MCF 10A (cell line): ENCODE measurements at regions not wholly inside any gene's neighbourhood (a gene's known extent, or its start where the extent isn't known, plus 50 kb on each side); places are given as distances from the start of the nearest gene placed in this dataset.

Experiments used
- BruUV-seq: library from RNA; stranded (reverse); fragments of 400-500 nt; replicated peaks from 2 replicates; lab custom pipeline; 2021; lab: Mats Ljungman, UMichigan
- CTCF ChIA-PET: fragments of 300-600 bp; sonication (Branson Sonifier 250); formaldehyde crosslinking; extraction: SDS; loops from one replicate; lab custom pipeline; 2021; ENCODE audit warnings: antibody characterized with exemption, inconsistent platforms; lab: Yijun Ruan, JAX
- POLR2A ChIA-PET: fragments of 300-600, 350-650 bp; sonication (Branson Sonifier 250); formaldehyde crosslinking; extraction: SDS; loops from one replicate; lab custom pipeline; 2020; ENCODE audit warnings: antibody characterized with exemption, inconsistent platforms; lab: Yijun Ruan, JAX
- DNase-seq: peaks from one replicate; pipeline ENCODE4 v3.0.0-alpha.2; 2018; ENCODE audit not compliant: unreplicated experiment
- H3K27ac Mint-ChIP-seq: one replicate; pipeline ENCODE4 v1.8.0; 2022; ENCODE audit warnings: mild to moderate bottlenecking, low read depth, mixed read lengths; ENCODE audit not compliant: unreplicated experiment
- H3K27me3 Mint-ChIP-seq: one replicate; pipeline ENCODE4 v1.8.0; 2022; ENCODE audit warnings: mixed read lengths; ENCODE audit not compliant: insufficient read depth, unreplicated experiment
- H3K36me3 Mint-ChIP-seq: one replicate; pipeline ENCODE4 v1.8.0; 2022; ENCODE audit warnings: mild to moderate bottlenecking, moderate library complexity, mixed read lengths; ENCODE audit not compliant: insufficient read depth, unreplicated experiment
- H3K4me1 Mint-ChIP-seq: one replicate; pipeline ENCODE4 v1.8.0; 2022; ENCODE audit warnings: mixed read lengths; ENCODE audit not compliant: insufficient read depth, unreplicated experiment
- H3K4me3 Mint-ChIP-seq: one replicate; pipeline ENCODE4 v1.8.0; 2022; ENCODE audit warnings: mild to moderate bottlenecking, moderate library complexity, mixed read lengths; ENCODE audit not compliant: unreplicated experiment
- H3K9me3 Mint-ChIP-seq: one replicate; pipeline ENCODE4 v1.8.0; 2022; ENCODE audit warnings: mixed read lengths; ENCODE audit not compliant: unreplicated experiment
- CTCF ChIP-seq: fragments of 200-600 bp; IDR thresholded peaks from one replicate; pipeline ENCODE4 v1.8.0; 2022; ENCODE audit warnings: antibody characterized with exemption, mild to moderate bottlenecking; ENCODE audit not compliant: unreplicated experiment
- intact Hi-C: fragments of 100-400 bp; cut with micrococcal nuclease; formaldehyde crosslinking; loops from 2 replicates; pipeline ENCODE4 v1.14.1; 2022

- no TSS peak for BruUV-seq
- ChIA-PET CTCF (interaction anchor here (2.6 kb wide), 1 partner anchor 9 kb away, joined by 7 read pairs; no protein-coding TSS in a partner anchor), POLR2A (no interaction called here)
- no peaks in the 10 kb centered on the region for H3K4me1 Mint-ChIP-seq
- intact Hi-C loops: no loop called here
- no peak overlapping the region for H3K4me3 Mint-ChIP-seq
- H3K9me3 Mint-ChIP-seq: no peaks in the 10 kb centered on the region
- peaks cover 64% of the 10 kb centered on the region for H3K27me3 Mint-ChIP-seq
- no peak overlapping the region for H3K27ac Mint-ChIP-seq
- H3K36me3 Mint-ChIP-seq: no peaks in the 10 kb centered on the region
- no peak for DNase-seq
- TF ChIP-seq CTCF: no peak
Measured at GRCh38 chr10:23693925-23694324, 255.1 kb downstream of the OTUD1 start.

GRCh38 chr10:23694446-23694920 is 255.6 kb downstream of the OTUD1 start:
- Mint-ChIP-seq H3K4me1 (no peaks in the 10 kb centered on the region), H3K9me3 (no peaks in the 10 kb centered on the region), H3K36me3 (no peaks in the 10 kb centered on the region), H3K27ac (no peak overlapping the region), H3K4me3 (no peak overlapping the region), H3K27me3 (peaks cover 69% of the 10 kb centered on the region)
- intact Hi-C loops: no loop called here
- no TSS peak for BruUV-seq
- ChIA-PET CTCF (interaction anchor here (2.6 kb wide), 1 partner anchor 8 kb away, joined by 7 read pairs; no protein-coding TSS in a partner anchor), POLR2A (no interaction called here)
- no peak for TF ChIP-seq CTCF
- no peak for DNase-seq

GRCh38 chr10:23694921-23695824 is 256.3 kb downstream of the OTUD1 start:
- no peak overlapping the region for H3K4me3 Mint-ChIP-seq
- H3K4me1 Mint-ChIP-seq: no peaks in the 10 kb centered on the region
- peaks cover 76% of the 10 kb centered on the region for H3K27me3 Mint-ChIP-seq
- CTCF ChIA-PET: interaction anchor here (0.6 to 1.5 kb wide), 2 partner anchors 35 to 538 kb away, joined by 4 read pairs; no protein-coding TSS in a partner anchor
- no peak overlapping the region for H3K27ac Mint-ChIP-seq
- DNase-seq: no peak
- TF ChIP-seq CTCF: no peak
- no peaks in the 10 kb centered on the region for H3K9me3 Mint-ChIP-seq
- no peaks in the 10 kb centered on the region for H3K36me3 Mint-ChIP-seq
- BruUV-seq: no TSS peak
- POLR2A ChIA-PET: no interaction called here
- intact Hi-C loops: no loop called here

- no peak overlapping the region for H3K4me3 Mint-ChIP-seq
- TF ChIP-seq CTCF: no peak
- no TSS peak for BruUV-seq
- H3K27me3 Mint-ChIP-seq: peaks cover 84% of the 10 kb centered on the region
- no peaks in the 10 kb centered on the region for H3K9me3 Mint-ChIP-seq
- H3K4me1 Mint-ChIP-seq: no peaks in the 10 kb centered on the region
- no peak overlapping the region for H3K27ac Mint-ChIP-seq
- H3K36me3 Mint-ChIP-seq: no peaks in the 10 kb centered on the region
- ChIA-PET POLR2A (no interaction called here), CTCF (interaction anchor here (0.6 to 1.5 kb wide), 2 partner anchors 36 to 539 kb away, joined by 4 read pairs; no protein-coding TSS in a partner anchor)
- no peak for DNase-seq
- intact Hi-C loops: no loop called here
Measured at GRCh38 chr10:23695825-23696420, 257.0 kb downstream of the OTUD1 start.
